Fibroblast of the aortic adventitia (primary cell): ENCODE measurements at regions not wholly inside any gene's neighbourhood (a gene's known extent, or its start where the extent isn't known, plus 50 kb on each side); places are given as distances from the start of the nearest gene placed in this dataset.

ENCODE experiments used
- DNase-seq: peaks from one replicate; pipeline ENCODE4 v3.0.0-alpha.2; 2010; ENCODE audit warnings: low read depth
- H3K4me3 ChIP-seq: 2 replicates; pipeline ENCODE4 v1.5.1; 2011; ENCODE audit warnings: low read depth, mild to moderate bottlenecking, control low read depth, low read length, moderate library complexity
- TF ChIP-seq, protein P1 (sequence below): IDR thresholded peaks from 2 replicates; pipeline ENCODE4 v1.5.1; 2011; ENCODE audit warnings: mild to moderate bottlenecking, low read length, control low read depth, inconsistent platforms; ENCODE audit not compliant: insufficient read depth

DNA sequence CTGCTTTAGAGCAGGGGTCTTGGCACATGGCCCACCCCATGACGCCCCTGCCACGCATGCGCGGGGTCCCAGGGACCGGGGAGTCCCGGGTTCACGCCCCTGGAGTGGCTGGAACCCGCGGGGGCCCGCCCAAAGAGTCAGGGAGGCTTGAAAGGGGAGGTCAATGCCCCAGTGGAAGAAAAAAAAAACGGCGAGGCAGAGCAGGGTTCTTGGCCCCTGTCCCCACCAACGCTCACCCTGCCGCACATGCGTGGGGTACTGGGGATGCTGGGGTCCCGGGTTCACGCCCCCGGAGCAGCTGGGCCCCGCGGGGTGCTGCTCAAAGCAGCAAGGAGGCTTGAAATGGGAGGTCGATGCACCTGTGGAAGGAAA, 319.1 kb downstream of the ALG10 start:
- DNase-seq, result no peak

DNA sequence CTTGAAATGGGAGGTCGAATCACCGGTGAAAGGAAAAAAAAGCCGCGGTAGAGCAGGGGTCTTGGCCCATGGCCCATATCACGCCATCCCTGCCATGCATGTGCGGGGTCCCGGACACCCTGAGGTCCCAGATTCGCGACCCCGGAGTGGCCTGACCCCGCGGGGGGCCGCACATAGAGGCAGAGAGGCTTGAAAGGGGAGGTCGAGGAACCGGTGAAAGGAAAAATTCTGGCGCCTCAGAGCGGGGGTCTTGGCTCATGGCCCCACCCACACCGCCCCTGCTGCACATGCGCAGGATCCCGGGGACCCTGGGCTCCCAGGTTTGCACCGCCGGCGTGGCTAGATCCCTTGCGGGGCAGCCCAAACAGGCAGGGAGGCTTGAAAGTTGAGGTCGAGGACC, 319.8 kb downstream of the ALG10 start:
- DNase-seq, result no peak
- H3K4me3 ChIP-seq, result no peak overlapping the region
- TF ChIP-seq, protein P1, sequence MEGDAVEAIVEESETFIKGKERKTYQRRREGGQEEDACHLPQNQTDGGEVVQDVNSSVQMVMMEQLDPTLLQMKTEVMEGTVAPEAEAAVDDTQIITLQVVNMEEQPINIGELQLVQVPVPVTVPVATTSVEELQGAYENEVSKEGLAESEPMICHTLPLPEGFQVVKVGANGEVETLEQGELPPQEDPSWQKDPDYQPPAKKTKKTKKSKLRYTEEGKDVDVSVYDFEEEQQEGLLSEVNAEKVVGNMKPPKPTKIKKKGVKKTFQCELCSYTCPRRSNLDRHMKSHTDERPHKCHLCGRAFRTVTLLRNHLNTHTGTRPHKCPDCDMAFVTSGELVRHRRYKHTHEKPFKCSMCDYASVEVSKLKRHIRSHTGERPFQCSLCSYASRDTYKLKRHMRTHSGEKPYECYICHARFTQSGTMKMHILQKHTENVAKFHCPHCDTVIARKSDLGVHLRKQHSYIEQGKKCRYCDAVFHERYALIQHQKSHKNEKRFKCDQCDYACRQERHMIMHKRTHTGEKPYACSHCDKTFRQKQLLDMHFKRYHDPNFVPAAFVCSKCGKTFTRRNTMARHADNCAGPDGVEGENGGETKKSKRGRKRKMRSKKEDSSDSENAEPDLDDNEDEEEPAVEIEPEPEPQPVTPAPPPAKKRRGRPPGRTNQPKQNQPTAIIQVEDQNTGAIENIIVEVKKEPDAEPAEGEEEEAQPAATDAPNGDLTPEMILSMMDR, result no peak

More for the DNA sequence above, 319.1 kb downstream of the ALG10 start:
- no peak overlapping the region for H3K4me3 ChIP-seq
- TF ChIP-seq, protein P1, result no peak

DNA sequence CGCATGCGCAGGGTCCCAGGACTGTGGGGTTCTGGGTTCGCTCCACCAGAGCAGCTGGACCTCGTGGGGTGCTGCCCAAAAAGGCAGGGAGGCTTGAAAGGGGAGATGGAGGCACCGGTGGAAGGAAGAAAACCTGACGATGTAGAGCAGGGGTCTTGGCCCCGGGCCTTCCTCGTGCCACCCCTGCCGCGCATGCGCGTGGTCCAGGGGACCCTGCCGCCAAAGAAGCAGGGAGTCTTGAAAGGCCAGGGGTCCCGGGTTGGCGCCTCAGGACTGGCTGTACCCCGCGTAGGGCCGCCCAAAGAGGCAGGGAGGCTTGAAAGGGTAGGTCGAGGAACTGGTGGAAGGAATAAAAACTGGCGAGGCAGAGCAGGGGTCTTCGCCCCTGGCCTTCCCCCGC, 321.0 kb downstream of the ALG10 start:
- DNase-seq, result no peak
- H3K4me3 ChIP-seq, result no peak overlapping the region
- TF ChIP-seq, protein P1, result no peak

DNA sequence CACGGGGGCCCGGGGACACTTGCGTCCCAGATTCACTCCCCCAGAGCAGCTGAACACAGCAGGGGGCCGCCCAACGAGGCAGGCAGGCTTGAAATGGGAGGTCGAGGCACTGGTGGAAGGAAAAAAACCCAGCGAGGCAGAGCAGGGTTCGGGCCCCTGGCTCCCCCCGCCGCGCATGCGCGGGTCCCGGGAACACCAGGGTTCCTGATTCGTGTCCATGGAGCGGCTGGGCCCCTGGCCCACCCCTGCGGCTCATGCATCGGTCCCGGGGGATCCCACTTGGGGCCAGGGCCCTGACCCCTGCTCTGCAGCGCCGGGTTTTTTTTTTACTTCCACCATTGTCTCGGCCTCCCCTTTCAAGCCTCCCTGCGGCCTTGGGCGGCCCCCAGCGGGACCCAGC, 321.5 kb downstream of the ALG10 start:
- DNase-seq, result no peak
- TF ChIP-seq, protein P1, result no peak
- no peak overlapping the region for H3K4me3 ChIP-seq

DNA sequence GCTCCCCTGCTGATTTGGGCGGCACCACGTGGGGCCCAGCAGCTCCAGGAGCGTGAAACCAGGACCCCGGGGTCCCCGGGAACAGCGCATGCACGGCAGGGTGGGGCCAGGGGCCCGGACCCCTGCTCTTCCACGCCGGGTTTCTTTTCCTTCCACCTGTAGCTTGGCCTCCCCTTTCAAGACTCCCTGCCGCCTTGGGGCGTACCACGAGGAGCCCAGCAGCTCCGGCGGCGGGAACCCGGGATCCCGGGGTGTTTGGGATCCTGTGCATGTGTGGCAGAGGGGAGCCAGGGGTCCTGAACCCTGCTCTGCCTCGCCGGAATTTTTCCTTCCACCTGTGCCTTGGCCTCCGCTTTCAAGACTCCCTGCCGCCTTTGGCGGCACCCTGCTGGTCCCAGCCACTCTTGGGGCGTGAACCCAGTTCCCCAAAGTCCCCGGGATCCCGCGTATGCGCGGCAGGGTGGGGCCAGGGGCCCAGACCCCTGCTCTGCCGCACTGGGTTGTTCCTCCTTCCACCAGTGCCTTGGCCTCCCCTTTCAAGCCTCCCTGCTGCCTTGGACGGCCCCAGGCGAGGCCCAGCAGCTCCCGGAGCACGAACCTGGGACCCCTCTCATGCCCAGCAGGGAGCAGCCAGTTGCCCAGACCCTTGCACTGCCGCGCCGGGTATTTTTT, 322.7 kb downstream of the ALG10 start:
- DNase-seq, result no peak
- TF ChIP-seq, protein P1, result no peak
- no peak overlapping the region for H3K4me3 ChIP-seq

DNA sequence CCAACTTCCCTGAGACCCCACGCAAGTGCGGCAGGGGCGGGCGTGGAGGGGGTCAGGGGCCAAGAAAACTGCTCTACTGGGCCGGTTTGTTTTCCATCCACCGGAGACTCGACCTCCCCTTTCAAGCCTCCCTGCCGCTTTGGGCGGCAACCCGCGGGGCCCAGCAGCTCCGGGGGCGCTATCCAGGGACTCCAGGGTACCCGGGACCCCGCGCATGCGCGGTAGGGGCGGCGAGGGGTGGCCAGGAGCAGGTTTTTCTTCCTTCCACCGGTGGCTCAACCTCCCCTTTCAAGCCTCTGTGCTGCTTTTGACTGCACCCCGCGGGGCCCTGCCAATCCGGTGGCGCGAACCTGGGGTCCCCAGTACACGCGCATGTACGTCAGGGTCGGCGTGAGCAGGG, 323.5 kb downstream of the ALG10 start:
- no peak for DNase-seq
- H3K4me3 ChIP-seq, result no peak overlapping the region
- TF ChIP-seq, protein P1, result no peak

DNA sequence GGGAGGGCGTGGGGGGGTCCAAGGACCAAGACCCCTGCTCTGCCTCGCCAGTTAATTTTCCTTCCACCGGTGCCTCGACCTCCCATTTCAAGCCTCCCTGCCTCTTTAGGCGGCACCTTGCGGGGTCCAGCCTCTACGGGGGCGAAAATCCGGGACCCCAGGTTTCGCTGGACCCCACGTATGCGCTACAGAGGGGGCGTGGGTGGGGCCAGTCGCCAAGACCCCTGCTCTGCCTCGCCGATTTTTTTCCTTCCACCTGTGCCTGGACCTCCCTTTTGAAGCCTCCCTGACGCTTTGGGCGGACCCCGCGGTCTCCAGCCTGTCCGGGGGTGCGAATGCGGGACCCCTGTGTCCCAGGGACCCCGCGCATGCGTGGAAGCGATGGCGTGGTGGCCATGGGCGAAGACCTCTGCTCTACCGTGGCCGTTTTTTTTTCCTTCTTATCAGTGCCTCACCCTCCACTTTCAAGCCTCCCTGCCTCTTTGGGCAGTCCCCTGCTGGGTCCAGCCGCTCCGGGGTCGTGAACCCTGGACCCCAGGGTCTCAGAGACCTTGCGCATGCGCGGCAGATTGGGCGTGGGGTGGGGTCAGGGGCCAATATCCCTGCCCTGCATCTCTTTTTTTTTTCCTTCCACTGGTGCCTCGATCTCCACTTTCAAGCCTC, 324.2 kb downstream of the ALG10 start:
- H3K4me3 ChIP-seq, result no peak overlapping the region
- DNase-seq, result no peak
- TF ChIP-seq, protein P1, result no peak
